ENCODE measurements at regions not wholly inside any gene's neighbourhood (a gene's known extent, or its start where the extent isn't known, plus 50 kb on each side); places are given as distances from the start of the nearest gene placed in this dataset.

GRCh38 chr5:17012289-17012688 lies 76.2 kb upstream of the MYO10 start:
- no peaks in the 10 kb centered on the region for H3K79me2 ChIP-seq (ENCODE audit: insufficient read depth, low read length)
- RAD21 ChIA-PET (ENCODE audit: low non-redundant PET in 1 of 2, low total read pairs in 2 of 2, uncharacterized antibody in 2 of 2, unreplicated experiment in 2 of 2) = no interaction called here
- no peak overlapping the region for H3K27ac ChIP-seq (ENCODE audit: low read depth, low read length)
- BruUV-seq (replicated peaks) = no TSS peak
- intact Hi-C loops (cut with micrococcal nuclease) = no loop called here
- POLR2A ChIA-PET = no interaction called here
- ATAC-seq (no peak), DNase-seq (ENCODE audit: low read depth, low spot score) (no peak)
- H3K4me2 ChIP-seq (ENCODE audit: low read length) = no peak overlapping the region; the same call in 1 of the 2 replicates
- TF ChIP-seq POLR2A (IDR thresholded peaks at IDR 0.05; ENCODE audit: borderline replicate concordance, extremely low read depth, insufficient read depth, insufficient read length) (no peak), FOSL1 (IDR thresholded peaks at IDR 0.05; ENCODE audit: low read depth) (0 out of 2 replicates have a peak, but pooled peaks have one; percentile 9)
- H3K9ac ChIP-seq (ENCODE audit: low read length) = no peak overlapping the region
- no peak overlapping the region for H3K4me3 ChIP-seq (replicated peaks in 1 of 2; ENCODE audit: low read depth in 1 of 2, low read length in 2 of 2)
- CTCF ChIA-PET = no interaction called here
- peak overlapping the region; percentile 85 for H2AFZ ChIP-seq (ENCODE audit: low read depth, low read length, poor library complexity, severe bottlenecking)
- no peaks in the 10 kb centered on the region for H3K9me2 ChIP-seq (ENCODE audit: insufficient read depth)
- H3K9me3 ChIP-seq (ENCODE audit: control insufficient read depth in 1 of 2, insufficient read depth in 1 of 2, low read depth in 1 of 2, low read length in 2 of 2) = no peaks in the 10 kb centered on the region
- H3K27me3 ChIP-seq (ENCODE audit: insufficient read depth, low read length) = no peaks in the 10 kb centered on the region
- H3K4me1 ChIP-seq (ENCODE audit: control insufficient read depth in 1 of 2, insufficient read depth in 2 of 2, low read length in 2 of 2) = peaks cover 0 to 6% of the 10 kb centered on the region in 2 experiments; a peak in 1 of 4 replicates
- no peaks in the 10 kb centered on the region for H3K36me3 ChIP-seq (ENCODE audit: control insufficient read depth in 1 of 2, insufficient read depth in 2 of 2, low read length in 2 of 2)
- no peaks in the 10 kb centered on the region for H4K20me1 ChIP-seq (ENCODE audit: insufficient read depth)

GRCh38 chr5:17014686-17015085 lies 78.6 kb upstream of the MYO10 start:
- no peak for DNase-seq (ENCODE audit: low read depth, low spot score)
- Histone ChIP-seq H3K9ac (ENCODE audit: low read length) (no peak overlapping the region), H3K4me3 (replicated peaks in 1 of 2; ENCODE audit: low read depth in 1 of 2, low read length in 2 of 2) (no peak overlapping the region), H3K36me3 (ENCODE audit: control insufficient read depth in 1 of 2, insufficient read depth in 2 of 2, low read length in 2 of 2) (no peaks in the 10 kb centered on the region), H3K9me2 (ENCODE audit: insufficient read depth) (no peaks in the 10 kb centered on the region), H3K9me3 (ENCODE audit: control insufficient read depth in 1 of 2, insufficient read depth in 1 of 2, low read depth in 1 of 2, low read length in 2 of 2) (no peaks in the 10 kb centered on the region), H3K27me3 (ENCODE audit: insufficient read depth, low read length) (no peaks in the 10 kb centered on the region), H3K4me2 (ENCODE audit: low read length) (no peak overlapping the region), H3K4me1 (ENCODE audit: control insufficient read depth in 1 of 2, insufficient read depth in 2 of 2, low read length in 2 of 2) (peaks cover 0 to 6% of the 10 kb centered on the region in 2 experiments; a peak in 1 of 4 replicates), H3K27ac (ENCODE audit: low read depth, low read length) (no peak overlapping the region), H4K20me1 (ENCODE audit: insufficient read depth) (no peaks in the 10 kb centered on the region), H2AFZ (ENCODE audit: low read depth, low read length, poor library complexity, severe bottlenecking) (no peak overlapping the region), H3K79me2 (ENCODE audit: insufficient read depth, low read length) (no peaks in the 10 kb centered on the region)
- POLR2A ChIA-PET = interaction anchor here (1.1 kb wide), 1 partner anchor 48 kb away, joined by 4 read pairs; no protein-coding TSS in a partner anchor
- ATAC-seq = no peak
- no peak for TF ChIP-seq POLR2AphosphoS5 (IDR thresholded peaks at IDR 0.05; ENCODE audit: low read depth, low read length)
- TF ChIP-seq TCF7L2 (IDR thresholded peaks at IDR 0.05; ENCODE audit: borderline replicate concordance, extremely low read depth, insufficient read depth, insufficient read length) = no peak
- no peak for TF ChIP-seq CEBPB (IDR thresholded peaks at IDR 0.05; ENCODE audit: low read depth)
- no peak for TF ChIP-seq YY1 (IDR thresholded peaks at IDR 0.05; ENCODE audit: extremely low read depth, insufficient replicate concordance, low read depth, low read length)
- no peak for TF ChIP-seq REST (IDR thresholded peaks at IDR 0.05; ENCODE audit: low read depth)
- TF ChIP-seq JUND (IDR thresholded peaks at IDR 0.05) = no peak
- TF ChIP-seq EGR1 (IDR thresholded peaks at IDR 0.05; ENCODE audit: low read depth) = no peak
- no peak for TF ChIP-seq ZBTB33 (IDR thresholded peaks at IDR 0.05; ENCODE audit: extremely low read depth, insufficient replicate concordance, low read length)
- CTCF ChIA-PET = no interaction called here
- intact Hi-C loops (cut with micrococcal nuclease) = no loop called here
- no TSS peak for BruUV-seq (replicated peaks)
- RAD21 ChIA-PET (ENCODE audit: low non-redundant PET in 1 of 2, low total read pairs in 2 of 2, uncharacterized antibody in 2 of 2, unreplicated experiment in 2 of 2) = no interaction called here
